ELF-1 (cell line): ENCODE measurements at regions not wholly inside any gene's neighbourhood (a gene's known extent, or its start where the extent isn't known, plus 50 kb on each side); places are given as distances from the start of the nearest gene placed in this dataset.
"Not testable (repeated sequence)": the region's sequence is repeated elsewhere in the genome, so short reads cannot be mapped to it uniquely, and the experiment has no call there.

Source experiments
- DNase-seq: peaks from one replicate; pipeline ENCODE4 v3.0.0-alpha.2; 2016; ENCODE audit warnings: low read depth, low spot score

DNA sequence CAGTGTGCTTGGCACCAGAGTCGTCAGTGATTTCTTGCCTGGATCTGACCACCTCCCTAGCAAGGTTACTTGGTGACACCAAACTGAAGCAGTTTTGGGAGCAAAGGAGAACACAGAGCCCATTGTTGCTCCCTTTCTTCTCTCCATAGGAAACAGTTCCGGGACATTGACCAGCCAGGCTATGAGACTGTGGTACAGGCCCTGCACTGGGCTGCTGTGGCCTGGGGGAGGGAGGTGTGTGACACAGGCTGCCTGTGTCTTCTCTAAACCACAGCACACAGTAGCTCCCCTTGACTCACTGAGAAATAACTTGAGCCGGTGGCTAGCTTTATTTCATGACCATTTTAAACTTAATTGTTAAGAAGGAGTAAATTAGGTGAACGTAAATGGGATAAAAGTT lies 214.8 kb upstream of the UBL3 start:
- no peak for DNase-seq

DNA sequence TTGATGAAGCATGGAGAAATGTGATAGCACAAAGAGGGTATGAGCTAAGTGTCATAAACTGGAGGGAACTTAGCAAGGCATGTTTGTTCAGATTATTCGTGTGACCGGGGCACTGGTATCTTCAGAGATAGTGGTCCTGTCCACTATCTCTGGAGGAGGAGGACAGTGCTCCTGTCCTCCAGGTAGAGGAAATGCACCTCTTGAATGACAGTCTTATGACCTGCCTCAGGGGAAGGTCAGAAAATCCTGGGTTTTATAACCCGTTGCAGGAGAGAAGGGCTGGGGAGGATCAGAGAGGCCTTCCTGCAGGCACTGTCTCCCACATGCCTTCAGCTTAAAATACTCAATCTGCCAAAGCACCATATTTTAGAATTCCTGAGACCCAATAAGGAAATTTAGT lies 213.5 kb upstream of the UBL3 start:
- DNase-seq: no peak

GRCh38 chr13:30061217-30061616 lies 210.8 kb upstream of the UBL3 start:
- DNase-seq: no peak

GRCh38 chr13:30058429-30058828 lies 208.0 kb upstream of the UBL3 start:
- no peak for DNase-seq

GRCh38 chr13:30054546-30054945 lies 204.1 kb upstream of the UBL3 start:
- not testable (repeated sequence) for DNase-seq

DNA sequence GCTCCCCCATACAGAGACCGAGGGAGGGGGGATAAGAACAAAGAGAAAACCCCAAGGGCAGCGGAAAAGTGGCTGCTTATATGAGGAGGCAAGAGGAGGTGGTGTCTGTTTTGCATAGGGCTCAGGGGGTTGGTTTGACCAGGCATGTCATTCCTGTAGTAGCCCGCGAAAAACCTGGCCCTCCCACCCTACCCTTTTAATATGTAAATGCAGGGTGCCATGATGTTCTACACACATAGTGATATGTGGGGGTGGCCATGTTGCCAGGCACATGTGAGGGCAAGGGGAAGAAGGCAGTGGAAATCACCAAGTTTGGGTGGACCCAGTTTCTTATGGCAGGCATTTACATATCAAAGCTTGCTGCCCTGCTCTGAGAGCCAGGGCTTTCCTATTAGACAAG lies 203.5 kb upstream of the UBL3 start:
- peak; percentile 75 for DNase-seq

GRCh38 chr13:30052120-30052519 lies 201.7 kb upstream of the UBL3 start:
- DNase-seq: peak; percentile 55

DNA sequence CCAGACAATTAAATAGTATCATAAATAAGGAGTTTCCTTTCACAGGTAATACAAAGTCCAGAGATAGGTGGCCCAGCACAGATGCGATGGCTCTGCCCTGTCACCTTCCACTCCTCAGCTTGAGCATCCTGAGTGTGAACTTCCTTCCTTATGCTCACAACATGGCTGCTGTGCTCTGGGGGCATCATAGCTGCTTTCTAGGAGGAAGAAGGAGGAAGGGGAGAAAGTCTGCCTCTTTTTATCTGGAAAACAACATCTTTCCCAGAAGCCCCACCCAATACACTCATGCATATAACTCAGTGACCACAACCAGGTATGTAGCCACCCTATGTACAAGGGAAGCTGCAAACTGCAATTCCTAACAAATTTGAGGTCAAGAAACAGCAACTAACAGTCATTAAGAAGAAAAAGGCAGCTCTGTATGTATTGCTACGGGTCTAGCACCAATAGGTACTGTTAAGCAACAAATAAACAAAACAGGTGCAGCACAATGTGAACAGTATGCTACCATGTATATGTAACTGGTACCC lies 201.2 kb upstream of the UBL3 start:
- no peak for DNase-seq

DNA sequence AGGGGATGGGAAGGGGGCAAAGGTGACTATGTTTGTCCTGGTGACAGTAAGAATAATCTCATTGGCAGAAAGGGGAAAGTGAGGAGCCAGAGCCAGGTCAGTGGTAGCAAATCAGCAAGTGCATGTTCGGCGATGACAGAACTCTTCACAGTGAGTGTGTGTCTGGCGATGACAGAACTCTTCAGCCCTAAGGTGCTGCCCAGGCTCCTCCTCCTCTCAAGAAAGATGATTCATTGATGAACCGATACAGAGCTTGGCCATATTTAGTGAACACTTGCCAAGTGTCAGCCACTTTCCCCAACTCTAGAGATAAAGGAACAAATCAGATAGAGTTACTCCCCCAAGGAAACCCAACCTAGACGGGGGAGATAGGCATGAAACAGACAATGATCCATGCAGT lies 199.3 kb upstream of the UBL3 start:
- no peak for DNase-seq

DNA sequence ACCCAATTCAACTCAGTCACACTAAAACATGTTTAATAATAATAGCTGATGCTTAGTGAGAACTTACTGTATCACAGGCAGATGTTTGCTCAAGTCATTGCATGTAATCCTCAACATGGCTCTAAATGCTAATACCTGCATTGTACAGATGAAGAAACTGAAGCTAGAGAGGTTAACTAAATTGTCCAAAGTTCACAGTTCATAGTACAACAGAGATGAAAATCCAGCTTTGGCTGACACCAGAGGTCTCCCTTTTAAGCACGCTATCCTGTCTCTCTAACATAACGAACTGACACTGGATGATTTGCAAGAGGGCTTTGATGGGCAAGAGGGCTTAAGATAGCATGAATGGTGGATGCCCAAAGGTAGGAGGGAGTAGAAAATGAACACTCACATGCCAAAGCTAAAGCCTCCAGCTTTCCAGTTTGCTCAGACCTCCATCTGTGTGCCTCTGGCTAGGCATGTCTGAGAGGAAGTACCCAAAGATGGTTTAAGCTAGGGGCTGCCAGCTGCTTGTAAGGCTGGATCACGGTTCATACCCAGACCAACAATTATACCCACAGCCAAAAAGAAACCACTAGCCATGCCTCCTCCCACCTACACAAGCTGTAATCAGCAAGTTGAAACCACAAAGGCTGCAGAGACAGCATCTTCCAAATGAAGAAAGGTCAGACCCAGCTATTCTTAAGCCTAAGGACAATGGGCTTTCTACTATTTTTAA lies 196.9 kb upstream of the UBL3 start:
- DNase-seq: no peak

DNA sequence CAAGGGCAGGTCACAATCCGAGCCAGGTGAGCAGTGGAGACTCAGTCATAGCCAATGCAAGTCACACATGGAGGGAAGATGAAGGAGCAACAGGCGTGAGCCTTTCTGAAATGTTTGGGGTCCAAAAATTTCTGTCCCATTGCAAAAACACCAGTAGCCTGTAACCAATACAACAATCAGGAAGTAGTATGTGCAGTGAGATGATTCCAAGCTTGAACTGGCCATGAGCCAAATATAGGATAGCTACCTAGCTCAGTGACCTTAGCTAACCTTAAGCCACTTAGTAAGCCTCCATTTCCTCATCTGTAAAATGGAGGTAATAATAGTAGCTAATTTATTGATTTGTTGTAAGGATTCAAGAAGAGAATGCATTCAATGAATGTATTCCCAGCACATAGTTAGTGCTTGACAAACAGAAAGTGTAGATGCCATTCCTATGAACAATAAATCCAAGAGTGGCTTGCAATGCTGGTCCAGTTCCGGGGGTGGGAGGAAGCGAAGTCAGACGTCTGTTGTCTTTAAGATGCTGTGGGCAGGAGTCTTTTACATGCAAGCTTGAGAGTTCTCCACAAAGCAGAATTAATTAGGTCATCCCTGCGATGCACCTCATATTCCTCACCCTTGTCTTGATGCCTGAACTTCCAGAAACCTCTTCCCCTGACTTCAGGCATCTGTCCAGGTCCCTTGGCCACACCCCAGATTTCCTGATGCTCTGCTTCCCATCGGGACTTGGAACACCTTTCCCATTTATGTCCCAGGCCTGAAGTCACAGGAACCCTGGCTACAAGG lies 195.7 kb upstream of the UBL3 start:
- DNase-seq: no peak

DNA sequence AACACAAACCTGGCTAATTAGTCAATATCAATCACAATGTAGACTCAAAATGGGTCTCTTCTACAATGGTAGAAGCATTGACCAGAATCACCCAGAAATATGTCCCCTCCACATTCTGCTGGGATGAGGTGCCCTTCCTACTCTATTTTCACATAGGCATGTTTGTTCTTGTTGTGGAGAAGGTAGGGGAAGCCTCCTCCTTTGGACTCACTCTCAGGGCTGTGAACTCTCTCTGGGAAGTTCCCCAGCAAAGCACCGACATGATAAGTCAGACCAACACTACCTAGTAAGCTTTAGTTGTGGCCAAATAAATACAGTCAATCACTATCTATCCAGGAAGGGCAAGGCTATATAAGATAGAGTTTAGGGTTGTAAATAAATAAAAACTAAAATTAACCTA lies 194.5 kb upstream of the UBL3 start:
- no peak for DNase-seq

DNA sequence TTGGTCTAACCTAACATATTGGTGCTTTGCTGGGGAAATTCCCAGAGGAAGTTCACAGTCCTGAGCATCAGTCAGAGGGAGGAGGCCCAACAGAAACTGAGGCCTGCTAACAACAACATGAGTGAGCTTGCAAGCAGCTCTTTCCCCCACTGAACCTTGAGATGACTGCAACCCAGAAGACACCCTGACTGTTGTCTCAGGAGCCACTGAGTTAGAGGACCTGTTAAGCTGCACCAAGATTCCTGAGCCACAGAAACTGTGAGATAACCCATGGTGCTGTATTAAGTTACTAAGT lies 193.2 kb upstream of the UBL3 start:
- no peak for DNase-seq

DNA sequence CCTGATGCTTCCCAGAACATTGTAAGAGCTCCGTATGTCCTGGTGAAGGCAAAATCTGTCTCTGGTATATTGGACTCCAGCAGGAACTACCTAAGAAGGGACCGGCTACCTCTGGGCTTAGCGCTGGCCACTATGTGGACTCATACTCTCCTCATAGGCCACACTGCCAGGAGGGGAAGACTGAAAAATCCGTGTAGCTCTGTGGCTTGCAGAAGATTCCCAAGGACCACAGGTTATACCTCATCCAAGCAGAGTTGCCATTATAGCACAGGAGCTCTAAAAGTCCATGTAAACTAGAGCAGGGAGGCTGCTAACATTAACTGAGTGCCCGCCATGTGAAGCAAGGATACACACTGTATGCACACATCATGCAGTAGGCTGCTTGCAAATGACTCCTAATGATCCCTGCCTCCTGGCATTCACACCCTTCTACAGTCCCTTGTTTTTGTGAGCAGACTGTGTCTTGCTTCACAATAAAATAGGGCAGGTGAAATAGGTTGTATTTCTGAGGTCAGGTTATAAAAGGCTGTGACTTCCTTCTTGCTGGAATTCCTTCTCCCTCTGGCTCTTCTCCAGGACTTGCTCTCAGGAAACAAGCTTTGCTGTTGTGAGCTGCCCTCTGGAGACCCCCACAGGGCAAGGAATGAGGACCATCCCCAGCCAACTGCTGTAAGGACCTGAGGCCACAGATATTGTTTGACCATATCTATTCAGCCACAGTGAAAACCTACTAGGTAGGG lies 192.6 kb upstream of the UBL3 start:
- DNase-seq: no peak

GRCh38 chr13:30042272-30042671 lies 191.9 kb upstream of the UBL3 start:
- no peak for DNase-seq

DNA sequence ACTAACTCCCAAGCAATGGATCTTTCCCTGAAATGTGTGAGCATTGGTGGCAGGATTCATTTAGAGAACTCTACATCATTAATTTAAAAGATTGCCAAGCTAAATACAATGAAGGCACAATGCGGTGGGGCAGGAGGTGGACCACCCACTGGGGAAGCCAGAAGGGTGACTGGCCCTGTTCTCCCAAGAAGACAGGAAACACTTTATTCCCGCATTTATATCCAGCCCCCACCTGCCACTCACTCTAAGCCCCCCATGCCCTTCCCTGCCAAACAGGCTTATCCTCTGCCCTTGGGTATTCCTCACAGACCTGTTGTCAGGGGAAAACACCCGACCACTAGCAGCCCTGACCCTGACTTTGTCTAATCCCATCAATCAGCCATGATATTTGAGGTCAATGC lies 189.1 kb upstream of the UBL3 start:
- DNase-seq: no peak

DNA sequence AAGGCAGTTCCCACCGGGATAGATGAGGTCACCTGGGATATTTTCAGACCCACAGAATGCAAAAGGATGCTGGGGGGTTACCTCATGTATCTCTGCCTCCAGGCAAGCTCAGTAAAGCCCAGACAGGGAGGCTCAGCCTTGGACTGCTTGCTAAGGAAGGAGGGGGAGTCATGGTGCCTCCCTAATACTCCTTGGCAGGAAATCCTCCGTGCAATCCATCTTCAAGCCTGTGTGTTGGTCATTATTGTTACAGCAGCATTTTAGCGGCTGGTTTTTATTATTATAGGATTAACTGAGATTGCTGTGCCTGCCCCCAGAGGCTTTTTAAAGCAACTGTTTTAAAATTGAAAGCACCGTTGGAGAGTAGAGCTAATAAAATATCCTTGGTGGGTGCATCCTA lies 188.5 kb upstream of the UBL3 start:
- no peak for DNase-seq

DNA sequence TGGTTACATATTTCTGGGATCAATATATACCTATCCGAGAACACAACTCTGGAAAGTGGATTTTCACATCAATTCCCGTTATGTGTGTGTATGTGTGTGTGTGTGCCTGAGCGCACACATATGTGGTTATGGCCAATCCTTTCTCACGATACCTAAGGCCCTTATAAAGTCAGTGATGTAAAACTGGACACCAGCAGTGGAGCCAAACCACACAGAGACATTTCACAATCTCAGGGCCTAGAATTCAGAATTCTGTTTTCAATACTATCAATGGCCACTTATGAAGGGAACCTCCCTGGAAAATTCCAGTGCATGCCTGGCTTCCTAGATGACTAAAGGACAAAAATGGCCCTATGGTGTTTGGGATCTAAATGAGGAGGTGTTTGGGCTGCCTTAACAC lies 187.3 kb upstream of the UBL3 start:
- DNase-seq: no peak

- peak; percentile 38 for DNase-seq
Observed at GRCh38 chr13:30037306-30037705, 186.9 kb upstream of the UBL3 start.

DNA sequence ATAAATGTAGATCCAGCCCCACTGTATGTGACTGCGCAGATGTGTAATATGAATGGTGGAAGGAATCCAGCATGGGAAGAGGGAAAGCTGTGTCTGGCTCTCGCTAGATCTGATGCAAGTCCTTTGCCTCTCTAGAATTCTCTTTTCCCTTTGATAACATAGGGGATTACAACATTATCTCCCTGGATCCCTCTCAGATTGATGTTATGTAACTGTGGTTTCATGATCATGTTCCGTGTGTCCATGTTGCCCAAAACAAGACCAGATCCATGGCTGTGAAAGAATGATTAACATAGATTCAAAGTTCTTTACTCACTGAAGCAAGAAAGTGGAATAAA lies 184.0 kb upstream of the UBL3 start:
- DNase-seq: no peak

- no peak for DNase-seq
Observed at GRCh38 chr13:30033681-30034457, 183.5 kb upstream of the UBL3 start.

- no peak for DNase-seq
Observed at GRCh38 chr13:30032263-30032662, 181.8 kb upstream of the UBL3 start.
